ENCODE measurements at regions not wholly inside any gene's neighbourhood (a gene's known extent, or its start where the extent isn't known, plus 50 kb on each side); places are given as distances from the start of the nearest gene placed in this dataset.

- H3K27ac ChIP-seq = no peak overlapping the region
Measured at GRCh38 chr14:99047441-99048031, 224.5 kb downstream of the BCL11B start.

GRCh38 chr14:99050309-99050708, 221.7 kb downstream of the BCL11B start:
- Histone ChIP-seq H3K4me1 (replicated peaks) (no peaks in the 10 kb centered on the region), H3K4me3 (no peak overlapping the region), H3K27me3 (replicated peaks; ENCODE audit: insufficient read depth) (no peaks in the 10 kb centered on the region), H3K9me3 (no peaks in the 10 kb centered on the region), H3K27ac (no peak overlapping the region), H3K36me3 (no peaks in the 10 kb centered on the region)
- no peak for TF ChIP-seq POLR2A (IDR thresholded peaks at IDR 0.05)
- no peak for TF ChIP-seq CTCF (IDR thresholded peaks at IDR 0.05)
- TF ChIP-seq POLR2AphosphoS5 (IDR thresholded peaks at IDR 0.05) = no peak
- no peak for DNase-seq (ENCODE audit: low spot score)
- WGBS = 56% methylated on average over 1 of the region's 1 CpG
- intact Hi-C loops (cut with DNase I) = no loop called here

More at GRCh38 chr14:99047441-99048031, 224.5 kb downstream of the BCL11B start:
- no peaks in the 10 kb centered on the region for H3K36me3 ChIP-seq
- 48% methylated on average over 14 of the region's 14 CpGs for WGBS
- TF ChIP-seq POLR2AphosphoS5 (IDR thresholded peaks at IDR 0.05) (no peak), CTCF (IDR thresholded peaks at IDR 0.05) (no peak), POLR2A (IDR thresholded peaks at IDR 0.05) (no peak)
- H3K4me1 ChIP-seq (replicated peaks) = no peaks in the 10 kb centered on the region
- intact Hi-C loops (cut with DNase I) = no loop called here
- no peaks in the 10 kb centered on the region for H3K27me3 ChIP-seq (replicated peaks; ENCODE audit: insufficient read depth)
- no peak overlapping the region for H3K4me3 ChIP-seq
- no peak for DNase-seq (ENCODE audit: low spot score)
- no peaks in the 10 kb centered on the region for H3K9me3 ChIP-seq

GRCh38 chr14:99052467-99052866, 219.5 kb downstream of the BCL11B start:
- no peaks in the 10 kb centered on the region for H3K27me3 ChIP-seq (replicated peaks; ENCODE audit: insufficient read depth)
- H3K36me3 ChIP-seq = no peaks in the 10 kb centered on the region
- intact Hi-C loops (cut with DNase I) = no loop called here
- H3K4me3 ChIP-seq = no peak overlapping the region
- H3K27ac ChIP-seq = no peak overlapping the region
- TF ChIP-seq CTCF (IDR thresholded peaks at IDR 0.05) (no peak), POLR2AphosphoS5 (IDR thresholded peaks at IDR 0.05) (no peak), POLR2A (IDR thresholded peaks at IDR 0.05) (no peak)
- no peaks in the 10 kb centered on the region for H3K4me1 ChIP-seq (replicated peaks)
- no peaks in the 10 kb centered on the region for H3K9me3 ChIP-seq
- WGBS = 89% methylated on average over 2 of the region's 2 CpGs
- no peak for DNase-seq (ENCODE audit: low spot score)

- TF ChIP-seq POLR2A (IDR thresholded peaks at IDR 0.05) (no peak), CTCF (IDR thresholded peaks at IDR 0.05) (no peak), POLR2AphosphoS5 (IDR thresholded peaks at IDR 0.05) (no peak)
- Histone ChIP-seq H3K9me3 (no peaks in the 10 kb centered on the region), H3K36me3 (no peaks in the 10 kb centered on the region), H3K27ac (no peak overlapping the region), H3K4me3 (no peak overlapping the region), H3K27me3 (replicated peaks; ENCODE audit: insufficient read depth) (no peaks in the 10 kb centered on the region), H3K4me1 (replicated peaks) (no peaks in the 10 kb centered on the region)
- intact Hi-C loops (cut with DNase I) = no loop called here
- no peak for DNase-seq (ENCODE audit: low spot score)
- 93% methylated on average over 4 of the region's 4 CpGs for WGBS
Measured at GRCh38 chr14:99055019-99055418, 217.0 kb downstream of the BCL11B start.

- no peak for DNase-seq (ENCODE audit: low spot score)
- H3K4me3 ChIP-seq = no peak overlapping the region
- no peaks in the 10 kb centered on the region for H3K36me3 ChIP-seq
- H3K4me1 ChIP-seq (replicated peaks) = no peaks in the 10 kb centered on the region
- 85% methylated on average over 6 of the region's 6 CpGs for WGBS
- no peaks in the 10 kb centered on the region for H3K9me3 ChIP-seq
- no peak overlapping the region for H3K27ac ChIP-seq
- intact Hi-C loops (cut with DNase I) = no loop called here
- no peak for TF ChIP-seq POLR2A (IDR thresholded peaks at IDR 0.05)
- TF ChIP-seq POLR2AphosphoS5 (IDR thresholded peaks at IDR 0.05) = no peak
- no peak for TF ChIP-seq CTCF (IDR thresholded peaks at IDR 0.05)
- no peaks in the 10 kb centered on the region for H3K27me3 ChIP-seq (replicated peaks; ENCODE audit: insufficient read depth)
Measured at GRCh38 chr14:99055816-99056215, 216.2 kb downstream of the BCL11B start.

Measured in prostate gland (tissue), 2 donors.